A204.1 (cell line): ENCODE measurements at regions not wholly inside any gene's neighbourhood (a gene's known extent, or its start where the extent isn't known, plus 50 kb on each side); places are given as distances from the start of the nearest gene placed in this dataset.

Experiments
- FAIRE-seq: peaks from 2 replicates; lab custom pipeline; 2012; peaks lifted over from hg19 to GRCh38; lab: Jason Lieb, UNC

- no peak for FAIRE-seq
Measured at GRCh38 chr16:17590711-17591654, 120.2 kb upstream of the XYLT1 start.

GRCh38 chr16:17589898-17590297 is 119.1 kb upstream of the XYLT1 start:
- no peak for FAIRE-seq

GRCh38 chr16:17585449-17586074 is 114.8 kb upstream of the XYLT1 start:
- FAIRE-seq, result no peak

GRCh38 chr16:17578981-17579874 is 108.5 kb upstream of the XYLT1 start:
- no peak for FAIRE-seq

- no peak for FAIRE-seq
Measured at GRCh38 chr16:17574256-17574655, 103.5 kb upstream of the XYLT1 start.

- no peak for FAIRE-seq
Measured at GRCh38 chr16:17572145-17572544, 101.4 kb upstream of the XYLT1 start.

GRCh38 chr16:17571499-17572093 is 100.8 kb upstream of the XYLT1 start:
- FAIRE-seq, result no peak

- no peak for FAIRE-seq
Measured at GRCh38 chr16:17568239-17568638, 97.5 kb upstream of the XYLT1 start.

GRCh38 chr16:17567455-17567854 is 96.7 kb upstream of the XYLT1 start:
- FAIRE-seq, result no peak

- no peak for FAIRE-seq
Measured at GRCh38 chr16:17566656-17567450, 96.1 kb upstream of the XYLT1 start.

- no peak for FAIRE-seq
Measured at GRCh38 chr16:17566075-17566474, 95.3 kb upstream of the XYLT1 start.

- FAIRE-seq, result no peak
Measured at GRCh38 chr16:17565605-17566004, 94.8 kb upstream of the XYLT1 start.

GRCh38 chr16:17564856-17565255 is 94.1 kb upstream of the XYLT1 start:
- no peak for FAIRE-seq

GRCh38 chr16:17563323-17564091 is 92.7 kb upstream of the XYLT1 start:
- no peak for FAIRE-seq

- FAIRE-seq, result no peak
Measured at GRCh38 chr16:17561056-17561455, 90.3 kb upstream of the XYLT1 start.

- FAIRE-seq, result no peak
Measured at GRCh38 chr16:17560548-17560947, 89.8 kb upstream of the XYLT1 start.

- FAIRE-seq, result no peak
Measured at GRCh38 chr16:17559394-17559793, 88.6 kb upstream of the XYLT1 start.

- no peak for FAIRE-seq
Measured at GRCh38 chr16:17557949-17558348, 87.2 kb upstream of the XYLT1 start.

GRCh38 chr16:17557480-17557879 is 86.7 kb upstream of the XYLT1 start:
- FAIRE-seq, result no peak

- FAIRE-seq, result no peak
Measured at GRCh38 chr16:17556276-17557052, 85.7 kb upstream of the XYLT1 start.
